Ovary (tissue), 7 donors: ENCODE measurements at regions not wholly inside any gene's neighbourhood (a gene's known extent, or its start where the extent isn't known, plus 50 kb on each side); places are given as distances from the start of the nearest gene placed in this dataset.

Source experiments
- DNase-seq, 5 donors: peaks; one replicate each; pipeline ENCODE4 v3.0.0-alpha.2; 2019 to 2020
- H3K27ac ChIP-seq, 2 donors: fragments of 200-600 bp; one replicate each; pipeline versions ENCODE4 v1.5.1 to v1.8.0; 2019 to 2022
- H3K27me3 ChIP-seq: fragments of 200-600 bp; one replicate; pipeline ENCODE4 v1.8.0; 2022
- H3K36me3 ChIP-seq: fragments of 200-600 bp; sonication (generic); one replicate; pipeline ENCODE4 v1.5.1; 2019
- H3K4me1 ChIP-seq: one replicate; pipeline ENCODE4 v1.8.1; 2013; ENCODE audit warnings: mild to moderate bottlenecking, moderate library complexity; ENCODE audit not compliant: insufficient read depth
- H3K4me3 ChIP-seq: fragments of 200-600 bp; sonication (generic); one replicate; pipeline ENCODE4 v1.5.1; 2017
- H3K9me3 ChIP-seq, 2 donors: fragments of 200-600 bp in 1 of 2; sonication (generic) in 1 of 2; one replicate each; pipeline versions ENCODE4 v1.5.1 to v1.8.1; 2013 to 2019; ENCODE audit warnings: mild to moderate bottlenecking in 1 of 2, moderate library complexity in 1 of 2
- CTCF ChIP-seq, 3 donors: fragments of 450-650 bp in 2 of 3; fragments of 200-600 bp in 1 of 3; IDR thresholded peaks; one replicate each; pipeline versions ENCODE4 v1.5.1 to v1.8.0; 2016 to 2022; ENCODE audit warnings: antibody characterized with exemption in 3 of 3, mild to moderate bottlenecking in 1 of 3
- EP300 ChIP-seq: sonication (generic); formaldehyde crosslinking; IDR thresholded peaks from one replicate; pipeline ENCODE4 v1.6.1; 2017; ENCODE audit warnings: antibody characterized with exemption
- POLR2A ChIP-seq: fragments of 450-650 bp; IDR thresholded peaks from one replicate; pipeline ENCODE4 v1.6.1; 2017; ENCODE audit warnings: antibody characterized with exemption, mild to moderate bottlenecking, moderate library complexity
- WGBS, 3 donors: extraction: QIAGEN DNeasy Blood & Tissue Kit in 1 of 3; methylation state at CpG; one replicate each; pipeline versions ENCODE4 v1.1.5 to v1.1.7; 2013 to 2017; 5-methylcytosine and 5-hydroxymethylcytosine counted together
- intact Hi-C, 4 donors: fragments of 100-400 bp; cut with DNase I; formaldehyde crosslinking; loops; one replicate each; pipeline versions ENCODE4 v1.11.0 to v1.15.1; 2022 to 2023
- donor health status: DM: no; HTN: no; CAD: no; lungs with moderate emphysema.
- donor health status: DM: no; HTN: no; CAD: no.
- donor health status: Bipolar disorder and iron deficiency.
- donor health status: DM: no; HTN: no; CAD: no.
- donor health status: DM: yes; HTN: yes; CAD: no.

GRCh38 chr3:176491084-176491483 lies 706.2 kb downstream of the TBL1XR1 start:
- no peak for DNase-seq
- Histone ChIP-seq H3K27ac (no peak overlapping the region), H3K27me3 (no peaks in the 10 kb centered on the region), H3K4me3 (no peak overlapping the region), H3K36me3 (no peaks in the 10 kb centered on the region), H3K4me1 (no peaks in the 10 kb centered on the region), H3K9me3 (no peaks in the 10 kb centered on the region)
- no peak for TF ChIP-seq CTCF (IDR thresholded peaks at IDR 0.05)
- TF ChIP-seq POLR2A = no peak
- no peak for TF ChIP-seq EP300
- intact Hi-C loops = no loop called here
- 84 to 89% (median 87%) methylated on average over 3 of the region's 3 CpGs for WGBS, 3 donors

- TF ChIP-seq EP300 (no peak), CTCF (IDR thresholded peaks at IDR 0.05) (no peak), POLR2A (no peak)
- Histone ChIP-seq H3K27ac (no peak overlapping the region), H3K4me1 (no peaks in the 10 kb centered on the region), H3K9me3 (no peaks in the 10 kb centered on the region), H3K4me3 (no peak overlapping the region), H3K27me3 (no peaks in the 10 kb centered on the region), H3K36me3 (no peaks in the 10 kb centered on the region)
- DNase-seq = no peak
- intact Hi-C loops = no loop called here
- WGBS, 3 donors = 86 to 94% (median 91%) methylated on average over 2 of the region's 2 CpGs
Measured at GRCh38 chr3:176490357-176490756, 706.9 kb downstream of the TBL1XR1 start.

DNA sequence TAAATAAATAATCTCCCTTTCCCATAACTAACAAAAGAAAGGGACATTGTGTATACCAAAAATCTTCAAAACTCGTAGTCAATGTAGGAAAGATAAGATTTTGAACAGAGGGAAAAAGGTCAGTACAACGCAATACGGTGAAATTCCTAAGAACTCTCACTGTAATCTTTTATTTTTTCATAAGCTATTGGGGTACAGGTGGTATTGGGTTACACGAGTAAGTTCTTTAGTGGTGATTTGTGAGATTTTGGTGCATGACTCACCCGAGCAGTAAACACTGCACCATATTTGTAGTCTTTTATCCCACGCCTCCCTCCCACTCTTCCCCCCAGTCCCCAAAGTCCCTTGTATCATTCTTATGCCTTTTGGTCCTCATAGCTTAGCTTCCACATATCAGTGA lies 718.0 kb downstream of the TBL1XR1 start:
- Histone ChIP-seq H3K36me3 (no peaks in the 10 kb centered on the region), H3K27ac (no peak overlapping the region), H3K9me3 (no peaks in the 10 kb centered on the region), H3K4me3 (no peak overlapping the region), H3K27me3 (no peaks in the 10 kb centered on the region), H3K4me1 (no peaks in the 10 kb centered on the region)
- intact Hi-C loops = loop anchor here in 1 of 4 donors (5.0 kb wide), 1 partner anchor 337 kb away; no protein-coding TSS in a partner anchor
- DNase-seq = no peak
- WGBS, 3 donors = 78 to 85% (median 80%) methylated on average over 6 of the region's 6 CpGs
- TF ChIP-seq POLR2A (no peak), EP300 (no peak), CTCF (IDR thresholded peaks at IDR 0.05) (no peak)

GRCh38 chr3:176469694-176470205 lies 727.5 kb downstream of the TBL1XR1 start:
- no peaks in the 10 kb centered on the region for H3K9me3 ChIP-seq
- intact Hi-C loops = no loop called here
- no peak overlapping the region for H3K27ac ChIP-seq
- no peaks in the 10 kb centered on the region for H3K36me3 ChIP-seq
- no peaks in the 10 kb centered on the region for H3K4me1 ChIP-seq
- TF ChIP-seq POLR2A = no peak
- TF ChIP-seq EP300 = no peak
- no peak for TF ChIP-seq CTCF (IDR thresholded peaks at IDR 0.05)
- H3K4me3 ChIP-seq = no peak overlapping the region
- H3K27me3 ChIP-seq = no peaks in the 10 kb centered on the region
- WGBS, 3 donors = 25 to 40% (median 31%) methylated on average over 6 of the region's 6 CpGs
- DNase-seq = no peak
